Ureter (tissue), 1 donor: ENCODE measurements at regions not wholly inside any gene's neighbourhood (a gene's known extent, or its start where the extent isn't known, plus 50 kb on each side); places are given as distances from the start of the nearest gene placed in this dataset.
A peak's percentile ranks its signal among the peaks of the same experiment; 100 is the strongest.
"Not testable (repeated sequence)": the region's sequence is repeated elsewhere in the genome, so short reads cannot be mapped to it uniquely, and the experiment has no call there.

ENCODE experiments used
- DNase-seq: peaks from one replicate; pipeline ENCODE4 v3.0.0-alpha.2; 2020; ENCODE audit warnings: low spot score
- donor health status: DM: yes; HTN: yes; CAD: no.

GRCh38 chr5:36526537-36526936 is 79.9 kb upstream of the SLC1A3 start:
- peak; percentile 69 for DNase-seq

- no peak for DNase-seq
Measured at GRCh38 chr5:36528588-36528987, 77.8 kb upstream of the SLC1A3 start.

- DNase-seq, result no peak
Measured at GRCh38 chr5:36529142-36529541, 77.3 kb upstream of the SLC1A3 start.

GRCh38 chr5:36530215-36530614 is 76.2 kb upstream of the SLC1A3 start:
- no peak for DNase-seq

- DNase-seq, result no peak
Measured at GRCh38 chr5:36531401-36531800, 75.0 kb upstream of the SLC1A3 start.

GRCh38 chr5:36535378-36535777 is 71.0 kb upstream of the SLC1A3 start:
- DNase-seq, result no peak

GRCh38 chr5:36535859-36536615 is 70.4 kb upstream of the SLC1A3 start:
- no peak for DNase-seq

GRCh38 chr5:36536616-36537005 is 69.8 kb upstream of the SLC1A3 start:
- DNase-seq, result no peak

- DNase-seq, result no peak
Measured at GRCh38 chr5:36537724-36538123, 68.7 kb upstream of the SLC1A3 start.

- no peak for DNase-seq
Measured at GRCh38 chr5:36552651-36553393, 53.6 kb upstream of the SLC1A3 start.

GRCh38 chr5:36555035-36555434 is 51.4 kb upstream of the SLC1A3 start:
- DNase-seq, result not testable (repeated sequence)
